HEK293 (cell line): ENCODE measurements at regions not wholly inside any gene's neighbourhood (a gene's known extent, or its start where the extent isn't known, plus 50 kb on each side); places are given as distances from the start of the nearest gene placed in this dataset.

Experiments
- CTCF ChIP-seq: fragments of 450-650 bp; formaldehyde crosslinking; IDR thresholded peaks from 2 replicates; pipeline ENCODE4 v1.5.1; 2016; ENCODE audit warnings: missing biosample characterization, missing genetic modification characterization
- ZNF350 ChIP-seq: fragments of 450-650 bp; formaldehyde crosslinking; IDR thresholded peaks from 2 replicates; pipeline ENCODE4 v1.5.0; 2017; ENCODE audit warnings: missing biosample characterization, mild to moderate bottlenecking, missing genetic modification characterization
- ZNF416 ChIP-seq: fragments of 450-650 bp; formaldehyde crosslinking; IDR thresholded peaks from 2 replicates; pipeline ENCODE4 v1.5.1; 2016; ENCODE audit warnings: missing biosample characterization, missing genetic modification characterization
- ZNF423 ChIP-seq: fragments of 450-650 bp; formaldehyde crosslinking; IDR thresholded peaks from 2 replicates; pipeline ENCODE4 v1.5.1; 2016; ENCODE audit warnings: missing biosample characterization, missing genetic modification characterization

- TF ChIP-seq CTCF (tag by site-specific recombination) = no peak
- TF ChIP-seq ZNF423 (tag by site-specific recombination) = no peak
- no peak for TF ChIP-seq ZNF416 (tag by site-specific recombination)
- no peak for TF ChIP-seq ZNF350 (tag by site-specific recombination)
Measured at GRCh38 chr15:69579950-69580618, 127.5 kb downstream of the RPLP1 start.
